OCI-LY7 (cell line): ENCODE measurements at regions not wholly inside any gene's neighbourhood (a gene's known extent, or its start where the extent isn't known, plus 50 kb on each side); places are given as distances from the start of the nearest gene placed in this dataset.

ENCODE experiments used
- BruUV-seq: library from RNA; stranded (reverse); fragments of 400-500 nt; replicated peaks from 2 replicates; lab custom pipeline; 2021; lab: Mats Ljungman, UMichigan
- CTCF ChIA-PET: fragments of 300-600 bp; sonication (Branson Sonifier 250); formaldehyde crosslinking; loops from one replicate; lab custom pipeline; 2022; ENCODE audit warnings: antibody characterized with exemption; ENCODE audit not compliant: unreplicated experiment; lab: Charles Lee
- POLR2A ChIA-PET: fragments of 300-600 bp; sonication (Branson Sonifier 250); formaldehyde crosslinking; loops from one replicate; lab custom pipeline; 2022; ENCODE audit warnings: antibody characterized with exemption; lab: Charles Lee
- DNase-seq: peaks from one replicate; pipeline ENCODE4 v3.0.0-alpha.2; 2015; ENCODE audit warnings: low spot score
- H2AFZ ChIP-seq: fragments of 200-600 bp; sonication (generic), shearing (Covaris generic); 2 replicates; pipeline ENCODE4 v1.6.1; 2014; ENCODE audit warnings: mild to moderate bottlenecking, antibody characterized with exemption, low read length, moderate library complexity
- H3K27ac ChIP-seq: fragments of 200-600 bp; sonication (generic); 2 replicates; pipeline ENCODE4 v1.5.1; 2014; ENCODE audit warnings: mixed run types, low read depth, mild to moderate bottlenecking, moderate library complexity, low read length, inconsistent platforms; ENCODE audit not compliant: poor library complexity, severe bottlenecking
- H3K36me3 ChIP-seq: fragments of 200-600 bp; sonication (generic); 2 replicates; pipeline ENCODE4 v1.6.1; 2014; ENCODE audit warnings: mild to moderate bottlenecking, antibody characterized with exemption, low read length, moderate library complexity, mixed read lengths; ENCODE audit not compliant: insufficient read depth
- H3K4me1 ChIP-seq: fragments of 200-600 bp; sonication (generic); 2 replicates; pipeline ENCODE4 v1.5.1; 2014; ENCODE audit warnings: mild to moderate bottlenecking, low read length; ENCODE audit not compliant: insufficient read depth, poor library complexity, severe bottlenecking
- H3K4me2 ChIP-seq: fragments of 200-600 bp; sonication (generic); 2 replicates; pipeline ENCODE4 v1.6.1; 2014; ENCODE audit warnings: mild to moderate bottlenecking, low read length
- H3K4me3 ChIP-seq: fragments of 200-600 bp; sonication (generic); 2 replicates; pipeline ENCODE4 v1.5.1; 2014; ENCODE audit warnings: mild to moderate bottlenecking, low read depth, low read length; ENCODE audit not compliant: poor library complexity, severe bottlenecking
- H3K79me2 ChIP-seq: fragments of 200-600 bp; sonication (generic); 2 replicates; pipeline ENCODE4 v1.6.1; 2016; ENCODE audit warnings: low read depth, mild to moderate bottlenecking, low read length, moderate library complexity, mixed read lengths; ENCODE audit not compliant: insufficient read depth
- H3K9me2 ChIP-seq: fragments of 200-600 bp; sonication (generic); 2 replicates; pipeline ENCODE4 v1.6.1; 2016; ENCODE audit warnings: mild to moderate bottlenecking, low read length, mixed read lengths; ENCODE audit not compliant: insufficient read depth
- H3K9me3 ChIP-seq: fragments of 200-600 bp; sonication (generic); 2 replicates; pipeline ENCODE4 v1.6.1; 2014; ENCODE audit warnings: mild to moderate bottlenecking, mixed run types, low read length, mixed read lengths
- H4K20me1 ChIP-seq: fragments of 200-600 bp; sonication (generic); 2 replicates; pipeline ENCODE4 v1.6.1; 2014; ENCODE audit warnings: mild to moderate bottlenecking, antibody characterized with exemption, low read length, moderate library complexity, mixed read lengths; ENCODE audit not compliant: insufficient read depth
- EZH2phosphoT487 ChIP-seq: fragments of 200-600 bp; sonication (generic); IDR thresholded peaks from 2 replicates; pipeline ENCODE4 v1.6.1; 2018; ENCODE audit warnings: low read depth, borderline replicate concordance, mild to moderate bottlenecking, mixed run types, antibody characterized with exemption, low read length, moderate library complexity, mixed read lengths
- intact Hi-C: fragments of 100-400 bp; cut with micrococcal nuclease; formaldehyde crosslinking; loops from one replicate; pipeline ENCODE4 v1.10.0; 2022; ENCODE audit not compliant: unreplicated experiment
- TF ChIP-seq, protein P1 (sequence below): fragments of 200-600 bp; sonication (generic); conservative IDR thresholded peaks from 2 replicates; pipeline ENCODE4 v1.5.1; 2014; ENCODE audit warnings: mild to moderate bottlenecking, antibody characterized with exemption, low read length, moderate library complexity, mixed read lengths

DNA sequence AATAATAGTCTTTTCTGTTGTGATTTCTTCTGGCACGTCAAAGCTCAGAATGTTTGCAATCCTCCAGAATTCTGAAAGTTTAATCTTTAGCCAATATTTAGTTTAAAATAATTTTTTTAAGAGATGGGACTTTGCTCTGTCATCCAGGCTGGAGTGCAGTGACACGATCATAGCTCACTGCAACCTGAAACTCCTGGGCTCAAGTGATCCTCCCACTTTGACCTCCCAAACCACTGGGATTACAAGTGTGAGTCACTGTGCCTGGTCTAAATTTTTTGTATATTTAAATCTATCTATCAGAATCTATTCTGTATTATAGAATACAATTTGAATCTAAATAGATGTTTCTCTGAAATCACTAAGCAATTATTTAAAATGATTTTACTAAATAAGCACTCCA, 572.7 kb downstream of the VRK1 start:
- H3K4me1 ChIP-seq, result no peaks in the 10 kb centered on the region
- H2AFZ ChIP-seq, result no peak overlapping the region
- ChIA-PET CTCF (no interaction called here), POLR2A (interaction anchor here (0.7 kb wide), 1 partner anchor 282 kb away, joined by 3 read pairs; no protein-coding TSS in a partner anchor)
- H3K27ac ChIP-seq, result no peak overlapping the region
- H3K4me3 ChIP-seq, result no peak overlapping the region
- intact Hi-C loops, result no loop called here
- H3K4me2 ChIP-seq, result no peak overlapping the region
- TF ChIP-seq EZH2phosphoT487, result no peak
- TF ChIP-seq, protein P1, sequence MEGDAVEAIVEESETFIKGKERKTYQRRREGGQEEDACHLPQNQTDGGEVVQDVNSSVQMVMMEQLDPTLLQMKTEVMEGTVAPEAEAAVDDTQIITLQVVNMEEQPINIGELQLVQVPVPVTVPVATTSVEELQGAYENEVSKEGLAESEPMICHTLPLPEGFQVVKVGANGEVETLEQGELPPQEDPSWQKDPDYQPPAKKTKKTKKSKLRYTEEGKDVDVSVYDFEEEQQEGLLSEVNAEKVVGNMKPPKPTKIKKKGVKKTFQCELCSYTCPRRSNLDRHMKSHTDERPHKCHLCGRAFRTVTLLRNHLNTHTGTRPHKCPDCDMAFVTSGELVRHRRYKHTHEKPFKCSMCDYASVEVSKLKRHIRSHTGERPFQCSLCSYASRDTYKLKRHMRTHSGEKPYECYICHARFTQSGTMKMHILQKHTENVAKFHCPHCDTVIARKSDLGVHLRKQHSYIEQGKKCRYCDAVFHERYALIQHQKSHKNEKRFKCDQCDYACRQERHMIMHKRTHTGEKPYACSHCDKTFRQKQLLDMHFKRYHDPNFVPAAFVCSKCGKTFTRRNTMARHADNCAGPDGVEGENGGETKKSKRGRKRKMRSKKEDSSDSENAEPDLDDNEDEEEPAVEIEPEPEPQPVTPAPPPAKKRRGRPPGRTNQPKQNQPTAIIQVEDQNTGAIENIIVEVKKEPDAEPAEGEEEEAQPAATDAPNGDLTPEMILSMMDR, result no peak
- H3K9me2 ChIP-seq, result no peaks in the 10 kb centered on the region
- no peaks in the 10 kb centered on the region for H3K9me3 ChIP-seq
- H4K20me1 ChIP-seq, result no peaks in the 10 kb centered on the region
- DNase-seq, result no peak
- H3K79me2 ChIP-seq, result no peaks in the 10 kb centered on the region
- no peaks in the 10 kb centered on the region for H3K36me3 ChIP-seq
- BruUV-seq, result no TSS peak

DNA sequence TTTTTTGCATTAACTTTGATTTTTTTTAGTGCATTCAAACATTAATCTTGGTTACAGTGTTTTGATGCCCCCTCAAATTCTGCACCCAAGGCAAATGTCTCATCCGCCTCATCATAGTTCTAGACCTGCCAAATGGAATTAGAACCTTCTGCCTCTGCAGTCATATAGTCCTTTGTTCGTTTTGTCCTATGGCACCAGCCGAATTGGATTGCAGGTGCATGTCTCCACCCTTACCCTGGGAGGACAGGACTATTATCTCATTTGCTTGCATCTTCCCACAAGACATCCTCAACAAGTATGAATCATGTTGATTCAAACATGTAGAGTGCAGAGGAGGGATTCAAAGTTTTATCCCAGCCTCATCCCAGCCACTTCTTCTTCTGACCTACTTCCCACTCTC, 579.1 kb downstream of the VRK1 start:
- Histone ChIP-seq H3K36me3 (no peaks in the 10 kb centered on the region), H3K4me2 (no peak overlapping the region), H3K9me3 (no peaks in the 10 kb centered on the region), H4K20me1 (no peaks in the 10 kb centered on the region), H3K79me2 (no peaks in the 10 kb centered on the region), H3K27ac (no peak overlapping the region), H2AFZ (no peak overlapping the region), H3K4me1 (no peaks in the 10 kb centered on the region), H3K4me3 (no peak overlapping the region), H3K9me2 (no peaks in the 10 kb centered on the region)
- no peak for DNase-seq
- no peak for TF ChIP-seq EZH2phosphoT487
- TF ChIP-seq, protein P1, result no peak
- intact Hi-C loops, result no loop called here
- ChIA-PET POLR2A (no interaction called here), CTCF (no interaction called here)
- BruUV-seq, result no TSS peak

DNA sequence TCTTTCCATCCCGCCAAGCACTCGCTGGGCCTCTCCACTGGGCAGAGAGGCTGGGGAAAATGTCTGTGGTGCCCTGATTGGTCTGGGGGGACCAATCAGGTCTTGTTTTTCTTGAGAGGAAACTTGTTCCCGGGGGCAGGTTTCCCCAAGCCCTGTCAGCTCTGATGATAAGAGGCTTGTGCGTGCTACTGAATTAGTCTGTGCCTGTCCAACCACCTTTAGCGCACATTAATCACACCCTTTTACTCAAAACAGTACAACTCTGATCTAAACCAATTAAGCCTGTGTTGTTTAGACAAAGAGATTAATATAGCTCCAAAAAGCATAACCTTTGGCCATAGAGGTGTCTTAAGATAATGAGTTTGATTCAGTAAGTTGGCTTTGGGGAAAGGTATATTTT, 580.4 kb downstream of the VRK1 start:
- Histone ChIP-seq H4K20me1 (no peaks in the 10 kb centered on the region), H3K79me2 (no peaks in the 10 kb centered on the region), H3K9me3 (no peaks in the 10 kb centered on the region), H3K4me3 (no peak overlapping the region), H2AFZ (no peak overlapping the region), H3K36me3 (no peaks in the 10 kb centered on the region), H3K9me2 (no peaks in the 10 kb centered on the region), H3K4me2 (no peak overlapping the region), H3K27ac (no peak overlapping the region), H3K4me1 (no peaks in the 10 kb centered on the region)
- CTCF ChIA-PET, result no interaction called here
- POLR2A ChIA-PET, result no interaction called here
- intact Hi-C loops, result no loop called here
- no peak for DNase-seq
- BruUV-seq, result no TSS peak
- TF ChIP-seq EZH2phosphoT487, result no peak
- TF ChIP-seq, protein P1, result no peak
